HCT116 (cell line): ENCODE measurements at regions not wholly inside any gene's neighbourhood (a gene's known extent, or its start where the extent isn't known, plus 50 kb on each side); places are given as distances from the start of the nearest gene placed in this dataset.

ENCODE experiments used
- ATAC-seq: fragments of 200-7000 bp; cut with Tn5 transposase; 2 replicates; pipeline ENCODE4 v1.9.1; 2020; ENCODE audit warnings: mild to moderate bottlenecking, moderate library complexity
- BruUV-seq: library from RNA; stranded (reverse); fragments of 400-500 nt; replicated peaks from 2 replicates; lab custom pipeline; 2021; lab: Mats Ljungman, UMichigan
- CTCF ChIA-PET: fragments of 300-600 bp; sonication (Branson Sonifier 250); formaldehyde crosslinking; loops from one replicate; lab custom pipeline; 2021; ENCODE audit warnings: antibody characterized with exemption; lab: Charles Lee
- POLR2A ChIA-PET: fragments of 300-600, 350-600 bp; sonication (Branson Sonifier 250); formaldehyde crosslinking; loops from one replicate; lab custom pipeline; 2021; ENCODE audit warnings: antibody characterized with exemption; lab: Charles Lee
- RAD21 ChIA-PET, 2 experiments: fragments of 300-600 bp; sonication (Branson Sonifier 250); formaldehyde crosslinking; loops; one replicate each; lab custom pipeline; 2023; ENCODE audit warnings: low total read pairs in 2 of 2; ENCODE audit not compliant: uncharacterized antibody in 2 of 2, unreplicated experiment in 2 of 2, low non-redundant PET in 1 of 2; lab: Charles Lee
- DNase-seq: peaks from one replicate; pipeline ENCODE4 v3.0.0-alpha.2; 2010; ENCODE audit warnings: low read depth, low spot score
- H2AFZ ChIP-seq: fragments of 200-600 bp; shearing (Covaris generic), sonication (generic); 2 replicates; pipeline ENCODE4 v1.6.1; 2017; ENCODE audit warnings: low read depth, mixed run types, mixed read lengths, antibody characterized with exemption, low read length; ENCODE audit not compliant: poor library complexity, severe bottlenecking
- H3K27ac ChIP-seq: 2 replicates; pipeline ENCODE4 v1.5.1; 2012; ENCODE audit warnings: low read depth, low read length
- H3K27me3 ChIP-seq: fragments of 200-600 bp; sonication (generic); 2 replicates; pipeline ENCODE4 v1.6.1; 2016; ENCODE audit warnings: mixed run types, low read length, mixed read lengths; ENCODE audit not compliant: insufficient read depth
- H3K36me3 ChIP-seq, 2 experiments: fragments of 200-500 bp in 1 of 2; fragments of 200-600 bp in 1 of 2; sonication (Bioruptor generic) in 1 of 2; sonication (generic) in 1 of 2; 2 replicates each; pipeline versions ENCODE4 v1.5.1 to v1.6.1; 2014 to 2016; ENCODE audit warnings: low read length in 2 of 2, inconsistent platforms in 1 of 2, mixed read lengths in 1 of 2, mixed run types in 1 of 2; ENCODE audit not compliant: insufficient read depth in 2 of 2, control insufficient read depth in 1 of 2
- H3K4me1 ChIP-seq, 2 experiments: fragments of 200-600 bp in 1 of 2; sonication (generic) in 1 of 2; 2 replicates each; pipeline versions ENCODE4 v1.5.1 to v1.6.1; 2012 to 2017; ENCODE audit warnings: low read length in 2 of 2, inconsistent platforms in 1 of 2, mild to moderate bottlenecking in 1 of 2, mixed read lengths in 1 of 2, mixed run types in 1 of 2, moderate library complexity in 1 of 2; ENCODE audit not compliant: insufficient read depth in 2 of 2, control insufficient read depth in 1 of 2
- H3K4me2 ChIP-seq: fragments of 200-600 bp; sonication (generic); 2 replicates; pipeline ENCODE4 v1.6.1; 2017; ENCODE audit warnings: mixed run types, low read length, mixed read lengths
- H3K4me3 ChIP-seq, 2 experiments: fragments of 200-600 bp in 1 of 2; sonication (generic) in 1 of 2; replicated peaks in 1 of 2; 2 replicates each; pipeline ENCODE4 v1.5.1; 2011 to 2016; ENCODE audit warnings: low read length in 2 of 2, control low read depth in 1 of 2, low read depth in 1 of 2, mild to moderate bottlenecking in 1 of 2, mixed read lengths in 1 of 2, mixed run types in 1 of 2
- H3K79me2 ChIP-seq: fragments of 200-600 bp; sonication (generic); 2 replicates; pipeline ENCODE4 v1.6.1; 2017; ENCODE audit warnings: mild to moderate bottlenecking, mixed run types, low read length, moderate library complexity, mixed read lengths; ENCODE audit not compliant: insufficient read depth
- H3K9ac ChIP-seq: fragments of 200-600 bp; sonication (generic); 2 replicates; pipeline ENCODE4 v1.6.1; 2016; ENCODE audit warnings: low read length, mixed read lengths
- H3K9me2 ChIP-seq: fragments of 200-600 bp; sonication (generic), shearing (Covaris generic); 2 replicates; pipeline ENCODE4 v1.6.1; 2017; ENCODE audit warnings: mixed run types, mild to moderate bottlenecking, moderate library complexity; ENCODE audit not compliant: insufficient read depth
- H3K9me3 ChIP-seq, 2 experiments: fragments of 200-500 bp in 1 of 2; fragments of 200-600 bp in 1 of 2; sonication (Bioruptor generic) in 1 of 2; sonication (generic) in 1 of 2; 2 replicates each; pipeline ENCODE4 v1.6.1; 2014 to 2017; ENCODE audit warnings: low read length in 2 of 2, mixed read lengths in 2 of 2, inconsistent platforms in 1 of 2, low read depth in 1 of 2, mild to moderate bottlenecking in 1 of 2, mixed run types in 1 of 2, moderate library complexity in 1 of 2; ENCODE audit not compliant: control insufficient read depth in 1 of 2, insufficient read depth in 1 of 2
- H4K20me1 ChIP-seq: fragments of 200-600 bp; sonication (generic), shearing (Covaris generic); 2 replicates; pipeline ENCODE4 v1.6.1; 2017; ENCODE audit warnings: mixed run types, mild to moderate bottlenecking, moderate library complexity; ENCODE audit not compliant: insufficient read depth
- CBX3 ChIP-seq: IDR thresholded peaks from 2 replicates; pipeline ENCODE4 v1.6.1; 2012; ENCODE audit warnings: low read depth
- CEBPB ChIP-seq: IDR thresholded peaks from 2 replicates; pipeline ENCODE4 v1.6.1; 2012; ENCODE audit warnings: low read depth
- EZH2phosphoT487 ChIP-seq: fragments of 200-600 bp; IDR thresholded peaks from 2 replicates; pipeline ENCODE4 v1.6.1; 2018; ENCODE audit warnings: antibody characterized with exemption, borderline replicate concordance
- FOSL1 ChIP-seq: IDR thresholded peaks from 2 replicates; pipeline ENCODE4 v1.6.1; 2012; ENCODE audit warnings: low read depth
- SRF ChIP-seq: IDR thresholded peaks from 2 replicates; pipeline ENCODE4 v1.6.1; 2012; ENCODE audit warnings: low read depth
- YY1 ChIP-seq: IDR thresholded peaks from 2 replicates; pipeline ENCODE4 v1.6.1; 2011; ENCODE audit warnings: low read length, low read depth, moderate library complexity, mild to moderate bottlenecking; ENCODE audit not compliant: insufficient replicate concordance; ENCODE audit errors: extremely low read depth
- ZNF274 ChIP-seq: fragments of 200-500 bp; sonication (Bioruptor generic); IDR thresholded peaks from 2 replicates; pipeline ENCODE4 v1.6.1; 2014; ENCODE audit warnings: mild to moderate bottlenecking, low read depth, low read length, inconsistent platforms
- intact Hi-C: fragments of 100-400 bp; cut with micrococcal nuclease; formaldehyde crosslinking; loops from 2 replicates; pipeline ENCODE4 v1.10.0; 2022
- TF ChIP-seq, protein P1 (sequence below): IDR thresholded peaks from 2 replicates; pipeline ENCODE4 v1.6.1; 2012
- TF ChIP-seq, protein P2 (sequence below), 3 experiments: fragments of 200-600 bp in 1 of 3; sonication (generic) in 1 of 3; IDR thresholded peaks in 2 of 3; conservative IDR thresholded peaks in 1 of 3; 2 replicates each; pipeline ENCODE4 v1.5.1; 2012 to 2017; ENCODE audit warnings: low read depth in 2 of 3, low read length in 2 of 3, antibody characterized with exemption in 1 of 3, borderline replicate concordance in 1 of 3, control low read depth in 1 of 3, mild to moderate bottlenecking in 1 of 3, mixed read lengths in 1 of 3, mixed run types in 1 of 3, moderate library complexity in 1 of 3; ENCODE audit not compliant: insufficient read depth in 1 of 3

DNA sequence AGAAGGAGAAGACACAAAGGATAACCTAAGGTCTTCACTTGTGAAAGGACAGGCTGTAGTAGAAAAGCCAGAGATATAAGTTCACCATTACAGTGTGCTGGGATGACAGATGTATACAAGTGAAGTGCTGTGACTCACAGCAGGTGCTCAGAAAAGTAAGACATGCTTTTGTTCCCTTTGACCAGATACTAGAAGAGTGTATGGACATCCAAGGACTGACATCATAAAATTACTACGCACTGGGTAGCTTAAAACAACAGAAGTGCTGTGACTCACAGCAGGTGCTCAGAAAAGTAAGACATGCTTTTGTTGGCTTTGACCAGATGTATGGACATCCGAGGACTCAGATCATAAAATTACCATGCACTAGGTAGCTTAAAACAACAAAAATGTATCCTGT is 61.6 kb upstream of the BTC start (continued):
- TF ChIP-seq, protein P1, sequence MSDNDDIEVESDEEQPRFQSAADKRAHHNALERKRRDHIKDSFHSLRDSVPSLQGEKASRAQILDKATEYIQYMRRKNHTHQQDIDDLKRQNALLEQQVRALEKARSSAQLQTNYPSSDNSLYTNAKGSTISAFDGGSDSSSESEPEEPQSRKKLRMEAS, result no peak
- TF ChIP-seq CBX3, result no peak
- TF ChIP-seq SRF, result no peak

DNA sequence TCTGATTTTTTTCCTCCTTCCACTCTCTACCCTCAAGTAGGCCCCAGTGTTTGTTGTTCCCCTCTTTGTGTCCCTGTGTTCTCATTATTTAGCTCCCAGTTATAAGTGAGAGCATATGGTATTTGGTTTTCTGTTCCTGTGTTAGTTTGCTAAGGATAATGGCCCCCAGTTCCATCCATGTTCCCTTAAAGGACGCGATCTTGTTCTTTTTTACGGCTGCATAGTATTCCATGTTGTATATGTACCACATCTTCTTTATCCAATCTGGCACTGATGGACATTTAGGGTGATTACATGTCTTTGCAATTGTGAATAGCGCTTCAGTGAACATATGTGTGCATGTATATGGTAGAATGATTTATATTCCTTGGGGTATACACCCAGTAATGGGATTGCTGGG is 54.5 kb upstream of the BTC start:
- no TSS peak for BruUV-seq
- RAD21 ChIA-PET, result no interaction called here
- Histone ChIP-seq H3K4me1 (no peaks in the 10 kb centered on the region), H3K9me3 (peaks cover 5 to 9% of the 10 kb centered on the region in 2 experiments; a peak in 2 of 4 replicates), H3K27me3 (no peaks in the 10 kb centered on the region), H3K4me2 (no peak overlapping the region), H2AFZ (no peak overlapping the region), H3K79me2 (no peaks in the 10 kb centered on the region), H3K9me2 (no peaks in the 10 kb centered on the region), H4K20me1 (no peaks in the 10 kb centered on the region), H3K4me3 (no peak overlapping the region), H3K27ac (no peak overlapping the region), H3K9ac (no peak overlapping the region), H3K36me3 (no peaks in the 10 kb centered on the region)
- intact Hi-C loops, result no loop called here
- no peak for DNase-seq
- POLR2A ChIA-PET, result no interaction called here
- CTCF ChIA-PET, result no interaction called here
- ATAC-seq, result no peak
- no peak for TF ChIP-seq YY1
- no peak for TF ChIP-seq FOSL1
- no peak for TF ChIP-seq CBX3
- TF ChIP-seq, protein P1, result no peak
- TF ChIP-seq EZH2phosphoT487, result no peak
- TF ChIP-seq CEBPB, result no peak

DNA sequence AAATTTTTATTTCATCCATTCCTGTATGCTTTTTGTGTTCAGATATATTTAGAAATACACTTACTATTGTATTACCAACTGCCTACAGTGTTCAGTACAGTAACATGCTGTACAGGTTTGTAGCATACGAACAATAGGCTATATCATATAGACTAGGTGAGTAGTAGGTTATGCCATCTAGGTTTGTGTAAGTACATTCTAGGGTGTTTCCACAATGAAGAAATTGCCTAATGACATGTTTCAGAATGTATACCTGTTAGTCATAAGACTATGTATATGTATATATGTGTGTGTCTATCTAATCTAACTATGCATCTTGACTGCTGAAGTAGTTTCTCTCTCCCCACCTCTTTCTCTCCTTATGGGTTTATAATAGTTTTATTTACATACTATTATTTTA is 51.5 kb upstream of the BTC start:
- Histone ChIP-seq H4K20me1 (no peaks in the 10 kb centered on the region), H3K27ac (no peak overlapping the region), H3K27me3 (no peaks in the 10 kb centered on the region), H2AFZ (no peak overlapping the region), H3K79me2 (no peaks in the 10 kb centered on the region), H3K4me1 (no peaks in the 10 kb centered on the region), H3K4me3 (no peak overlapping the region), H3K9me2 (no peaks in the 10 kb centered on the region), H3K9me3 (peaks cover 1 to 7% of the 10 kb centered on the region in 2 experiments; a peak in 2 of 4 replicates), H3K4me2 (no peak overlapping the region), H3K9ac (no peak overlapping the region), H3K36me3 (no peaks in the 10 kb centered on the region)
- intact Hi-C loops, result no loop called here
- TF ChIP-seq CEBPB, result no peak
- TF ChIP-seq CBX3, result no peak
- TF ChIP-seq, protein P2, sequence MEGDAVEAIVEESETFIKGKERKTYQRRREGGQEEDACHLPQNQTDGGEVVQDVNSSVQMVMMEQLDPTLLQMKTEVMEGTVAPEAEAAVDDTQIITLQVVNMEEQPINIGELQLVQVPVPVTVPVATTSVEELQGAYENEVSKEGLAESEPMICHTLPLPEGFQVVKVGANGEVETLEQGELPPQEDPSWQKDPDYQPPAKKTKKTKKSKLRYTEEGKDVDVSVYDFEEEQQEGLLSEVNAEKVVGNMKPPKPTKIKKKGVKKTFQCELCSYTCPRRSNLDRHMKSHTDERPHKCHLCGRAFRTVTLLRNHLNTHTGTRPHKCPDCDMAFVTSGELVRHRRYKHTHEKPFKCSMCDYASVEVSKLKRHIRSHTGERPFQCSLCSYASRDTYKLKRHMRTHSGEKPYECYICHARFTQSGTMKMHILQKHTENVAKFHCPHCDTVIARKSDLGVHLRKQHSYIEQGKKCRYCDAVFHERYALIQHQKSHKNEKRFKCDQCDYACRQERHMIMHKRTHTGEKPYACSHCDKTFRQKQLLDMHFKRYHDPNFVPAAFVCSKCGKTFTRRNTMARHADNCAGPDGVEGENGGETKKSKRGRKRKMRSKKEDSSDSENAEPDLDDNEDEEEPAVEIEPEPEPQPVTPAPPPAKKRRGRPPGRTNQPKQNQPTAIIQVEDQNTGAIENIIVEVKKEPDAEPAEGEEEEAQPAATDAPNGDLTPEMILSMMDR (IDR thresholded peaks at IDR 0.05 in 2 of 3, conservative IDR thresholded peaks at IDR 0.05 in 1 of 3; ENCODE audit: borderline replicate concordance in 1 of 3, insufficient read depth in 1 of 3, low read depth in 2 of 3, low read length in 2 of 3), result no peak
- TF ChIP-seq ZNF274, result no peak
- TF ChIP-seq FOSL1, result no peak
- ATAC-seq (no peak), DNase-seq (no peak)
- no TSS peak for BruUV-seq
- RAD21 ChIA-PET, result no interaction called here
- POLR2A ChIA-PET, result no interaction called here
- CTCF ChIA-PET, result no interaction called here
